GM12878 (cell line): ENCODE measurements at regions not wholly inside any gene's neighbourhood (a gene's known extent, or its start where the extent isn't known, plus 50 kb on each side); places are given as distances from the start of the nearest gene placed in this dataset.

Experiments used
- EZH2 ChIP-seq: IDR thresholded peaks from 2 replicates; pipeline ENCODE4 v1.6.1; 2012; ENCODE audit warnings: low read depth, mild to moderate bottlenecking, control low read depth, inconsistent platforms, low read length, borderline replicate concordance; ENCODE audit not compliant: control insufficient read depth
- FOS ChIP-seq: IDR thresholded peaks from 3 replicates; pipeline ENCODE4 v1.6.1; 2011; ENCODE audit warnings: borderline replicate concordance; ENCODE audit not compliant: insufficient read length; ENCODE audit errors: extremely low read depth
- POLR2AphosphoS5 ChIP-seq: IDR thresholded peaks from 2 replicates; pipeline ENCODE4 v1.6.1; 2011; ENCODE audit warnings: mild to moderate bottlenecking, low read length, inconsistent platforms
- PRDM15 ChIP-seq: fragments of 450-650 bp; formaldehyde crosslinking; IDR thresholded peaks from 2 replicates; pipeline ENCODE4 v1.4.0; 2020; ENCODE audit warnings: mild to moderate bottlenecking, moderate library complexity
- RFX5 ChIP-seq: IDR thresholded peaks from 2 replicates; pipeline ENCODE4 v1.6.1; 2011; ENCODE audit warnings: low read depth, low read length, improper control_type of control experiment
- TARDBP ChIP-seq: IDR thresholded peaks from 2 replicates; pipeline ENCODE4 v1.6.1; 2016; ENCODE audit warnings: borderline replicate concordance
- YY1 ChIP-seq: IDR thresholded peaks from 2 replicates; pipeline ENCODE4 v1.6.1; 2011; ENCODE audit warnings: low read depth, mild to moderate bottlenecking, low read length
- ZNF687 ChIP-seq: fragments of 450-650 bp; IDR thresholded peaks from 2 replicates; pipeline ENCODE4 v1.6.1; 2017; ENCODE audit warnings: mild to moderate bottlenecking, moderate library complexity
- TF ChIP-seq, protein P1 (sequence below): fragments of 450-650 bp; IDR thresholded peaks from 2 replicates; pipeline ENCODE4 v1.6.1; 2016; ENCODE audit warnings: mild to moderate bottlenecking

- TF ChIP-seq YY1 (no peak), EZH2 (no peak), PRDM15 (no peak), RFX5 (no peak), ZNF687 (no peak), TARDBP (no peak), POLR2AphosphoS5 (no peak), FOS (no peak)
- TF ChIP-seq, protein P1, sequence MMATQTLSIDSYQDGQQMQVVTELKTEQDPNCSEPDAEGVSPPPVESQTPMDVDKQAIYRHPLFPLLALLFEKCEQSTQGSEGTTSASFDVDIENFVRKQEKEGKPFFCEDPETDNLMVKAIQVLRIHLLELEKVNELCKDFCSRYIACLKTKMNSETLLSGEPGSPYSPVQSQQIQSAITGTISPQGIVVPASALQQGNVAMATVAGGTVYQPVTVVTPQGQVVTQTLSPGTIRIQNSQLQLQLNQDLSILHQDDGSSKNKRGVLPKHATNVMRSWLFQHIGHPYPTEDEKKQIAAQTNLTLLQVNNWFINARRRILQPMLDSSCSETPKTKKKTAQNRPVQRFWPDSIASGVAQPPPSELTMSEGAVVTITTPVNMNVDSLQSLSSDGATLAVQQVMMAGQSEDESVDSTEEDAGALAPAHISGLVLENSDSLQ: no peak
These were observed 626.9 kb downstream of the ANKRD50 start (continued) for GRCh38 chr4:124085561-124086180.
